ENCODE measurements at regions not wholly inside any gene's neighbourhood (a gene's known extent, or its start where the extent isn't known, plus 50 kb on each side); places are given as distances from the start of the nearest gene placed in this dataset.
A peak's percentile ranks its signal among the peaks of the same experiment; 100 is the strongest.

- FAIRE-seq = no peak
- DNase-seq (ENCODE audit: insufficient read length, low spot score) = no peak
Observed at GRCh38 chr5:56564541-56565282, 250.6 kb upstream of the MAP3K1 start.

GRCh38 chr5:56561455-56561854, 253.9 kb upstream of the MAP3K1 start:
- DNase-seq (ENCODE audit: insufficient read length, low spot score) = no peak
- no peak for FAIRE-seq

- FAIRE-seq (no peak), DNase-seq (ENCODE audit: insufficient read length, low spot score) (no peak)
Observed at GRCh38 chr5:56558131-56558745, 257.1 kb upstream of the MAP3K1 start.

- FAIRE-seq = no peak
Observed at GRCh38 chr5:56557198-56557597, 258.2 kb upstream of the MAP3K1 start.

GRCh38 chr5:56552612-56553268, 262.6 kb upstream of the MAP3K1 start:
- DNase-seq (ENCODE audit: insufficient read length, low spot score) = no peak
- FAIRE-seq = peak; percentile 44

More at GRCh38 chr5:56557198-56557597, 258.2 kb upstream of the MAP3K1 start:
- DNase-seq (ENCODE audit: insufficient read length, low spot score) = no peak

- FAIRE-seq (no peak), DNase-seq (ENCODE audit: insufficient read length, low spot score) (no peak)
Observed at GRCh38 chr5:56550227-56550626, 265.1 kb upstream of the MAP3K1 start.

- DNase-seq (ENCODE audit: insufficient read length, low spot score) (no peak), FAIRE-seq (no peak)
Observed at GRCh38 chr5:56549096-56549886, 266.1 kb upstream of the MAP3K1 start.

DNA sequence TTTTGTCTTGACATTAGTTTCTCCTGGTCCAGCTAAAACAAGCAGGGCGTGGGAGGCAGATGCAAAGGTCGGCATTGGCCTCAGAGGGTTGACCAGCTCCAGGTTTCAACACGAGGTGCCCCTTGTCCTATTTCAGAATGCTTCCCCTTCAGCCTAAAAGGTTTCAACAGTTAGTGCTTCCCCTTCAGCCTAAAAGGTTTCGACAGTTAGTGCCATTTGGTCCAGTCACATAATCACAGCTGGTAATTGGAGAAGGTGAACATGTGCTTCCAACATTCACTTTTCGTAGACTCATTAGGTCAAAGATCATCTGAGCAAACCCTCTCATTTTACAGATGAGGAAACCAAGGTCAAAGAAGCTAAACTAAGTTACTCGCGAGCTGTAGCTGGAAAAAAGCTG, 270.3 kb upstream of the MAP3K1 start:
- FAIRE-seq (no peak), DNase-seq (ENCODE audit: insufficient read length, low spot score) (no peak)

GRCh38 chr5:56543441-56544388, 271.6 kb upstream of the MAP3K1 start:
- peak; percentile 69 for FAIRE-seq

DNA sequence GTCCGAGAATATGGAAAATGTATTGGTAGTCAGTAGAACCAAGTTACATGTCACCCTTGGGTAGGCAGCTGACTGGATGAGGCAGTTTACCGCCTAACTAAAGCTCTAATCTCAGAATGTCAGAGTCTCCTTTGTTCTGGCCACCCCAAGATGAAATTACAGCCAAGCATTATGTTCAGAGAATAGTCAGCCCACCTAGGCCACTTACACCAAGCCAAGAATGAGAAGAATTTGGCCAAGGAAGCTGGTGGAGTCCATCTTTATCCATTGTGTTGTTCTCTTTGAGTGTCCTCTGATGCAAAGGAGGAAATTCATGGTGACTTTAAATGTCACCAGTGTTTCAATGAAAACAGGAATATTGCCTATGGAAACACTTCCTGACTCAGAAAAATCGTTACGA, 275.1 kb upstream of the MAP3K1 start:
- FAIRE-seq (no peak), DNase-seq (ENCODE audit: insufficient read length, low spot score) (no peak)

More at GRCh38 chr5:56543441-56544388, 271.6 kb upstream of the MAP3K1 start:
- peak; percentile 72 for DNase-seq (ENCODE audit: insufficient read length, low spot score)

- FAIRE-seq (no peak), DNase-seq (ENCODE audit: insufficient read length, low spot score) (no peak)
Observed at GRCh38 chr5:56538580-56538979, 276.8 kb upstream of the MAP3K1 start.

DNA sequence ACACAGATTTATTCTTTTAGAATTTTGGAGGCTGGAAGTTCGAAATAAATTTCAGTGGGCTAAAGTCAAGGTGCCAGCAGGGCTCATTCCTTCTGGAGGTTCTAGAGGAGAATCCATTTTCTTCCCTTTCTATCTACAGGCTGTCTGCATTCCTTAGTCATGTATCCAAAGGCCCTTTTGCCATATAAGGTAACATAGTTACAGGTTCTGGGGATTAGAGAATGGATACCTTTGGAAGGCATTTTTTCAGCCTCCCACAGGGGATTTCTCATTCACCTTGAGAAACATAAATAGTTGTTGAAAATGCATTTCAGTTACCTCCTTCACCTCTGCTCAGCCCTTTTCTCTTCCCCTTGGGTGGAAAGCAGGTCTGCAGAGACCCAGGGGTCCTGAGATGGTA, 280.0 kb upstream of the MAP3K1 start:
- FAIRE-seq (no peak), DNase-seq (ENCODE audit: insufficient read length, low spot score) (no peak)

DNA sequence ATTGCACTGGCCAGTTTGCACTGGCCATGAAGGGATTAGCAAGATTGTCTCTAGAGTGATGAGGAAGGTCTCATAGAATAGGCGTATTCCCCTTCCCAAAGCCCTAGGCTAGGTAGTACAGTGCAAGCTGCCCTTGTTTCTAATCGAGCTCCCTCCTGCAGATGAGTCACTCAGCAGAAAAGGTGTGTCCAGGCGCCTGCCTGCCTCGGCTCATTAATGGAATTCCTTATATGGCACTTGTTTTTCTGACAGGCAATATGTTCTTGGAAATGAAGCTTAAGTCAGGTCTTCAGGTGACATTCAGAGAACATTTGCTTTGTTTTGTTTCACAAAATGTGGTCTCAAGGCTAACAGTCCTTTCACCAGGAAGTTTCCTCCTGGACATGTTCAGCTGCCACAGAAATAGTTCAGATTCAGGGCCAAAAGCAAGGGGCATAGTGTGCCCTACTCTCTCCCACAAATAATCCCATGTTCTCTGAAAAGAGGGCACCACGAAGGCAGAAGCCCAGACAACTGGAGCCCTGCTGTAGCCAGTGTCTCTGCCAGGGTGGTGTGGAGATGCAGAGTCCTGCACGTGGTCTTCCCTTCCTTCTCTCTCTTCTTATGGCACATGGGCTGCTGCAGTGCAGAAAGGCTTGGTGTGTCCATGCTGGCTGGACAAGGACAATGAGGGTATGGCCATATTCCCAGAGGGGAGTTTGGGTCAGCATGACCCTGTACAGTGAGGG, 281.1 kb upstream of the MAP3K1 start:
- no peak for DNase-seq (ENCODE audit: insufficient read length, low spot score)
- no peak for FAIRE-seq

- DNase-seq (ENCODE audit: insufficient read length, low spot score) (no peak), FAIRE-seq (no peak)
Observed at GRCh38 chr5:56532466-56532865, 282.9 kb upstream of the MAP3K1 start.

DNA sequence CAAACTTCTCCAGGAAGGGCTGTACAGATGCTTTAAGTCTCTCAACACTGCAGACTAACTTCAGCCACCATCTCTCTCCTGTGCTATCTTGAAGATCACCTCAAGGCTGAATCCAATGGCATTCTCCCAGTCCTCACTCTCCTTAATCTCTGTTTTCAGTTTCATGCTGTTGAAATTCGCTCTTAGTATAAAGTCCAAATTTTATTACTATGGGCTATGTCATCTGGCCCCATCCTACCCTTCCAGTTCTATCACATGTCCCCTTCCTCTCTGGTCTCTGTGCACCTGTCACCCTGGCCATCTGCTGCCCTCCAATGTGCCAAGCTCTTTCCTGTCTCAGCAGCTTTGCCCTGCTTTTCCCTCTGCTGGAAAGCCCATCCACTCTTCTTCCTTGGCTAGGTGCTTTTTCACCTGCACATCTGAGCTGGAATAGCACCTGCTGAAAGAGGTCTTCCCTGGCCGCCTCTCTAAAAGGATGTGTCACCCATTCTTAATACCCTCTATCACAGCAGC, 284.7 kb upstream of the MAP3K1 start:
- no peak for FAIRE-seq
- no peak for DNase-seq (ENCODE audit: insufficient read length, low spot score)

GRCh38 chr5:56529666-56530430, 285.5 kb upstream of the MAP3K1 start:
- no peak for FAIRE-seq
- no peak for DNase-seq (ENCODE audit: insufficient read length, low spot score)

DNA sequence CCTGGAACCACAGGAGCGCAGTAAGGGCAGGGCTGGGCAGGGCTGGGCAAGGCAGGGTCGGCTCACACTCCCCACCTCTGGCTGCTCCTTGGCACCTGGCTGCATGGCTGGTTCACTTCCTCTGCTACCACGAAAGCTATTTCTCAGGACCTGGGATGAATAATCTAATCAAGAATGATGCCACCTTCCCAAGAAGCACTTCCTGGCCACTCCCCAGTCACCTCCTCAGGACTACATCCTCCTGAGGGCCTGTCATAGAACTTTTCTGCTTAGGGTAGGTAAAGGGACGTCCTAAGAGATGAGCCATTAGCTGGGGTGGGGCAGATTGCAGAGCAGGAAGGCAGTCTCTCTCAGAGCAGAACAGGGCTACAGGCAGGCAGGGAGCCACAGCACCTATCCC, 288.2 kb upstream of the MAP3K1 start:
- no peak for FAIRE-seq

GRCh38 chr5:56525113-56525512, 290.2 kb upstream of the MAP3K1 start:
- DNase-seq (ENCODE audit: insufficient read length, low spot score) (no peak), FAIRE-seq (no peak)

More for the DNA sequence above, 288.2 kb upstream of the MAP3K1 start:
- no peak for DNase-seq (ENCODE audit: insufficient read length, low spot score)
